Activated CD4-positive, CD25-positive, alpha-beta regulatory T cell treated with anti-CD3 and anti-CD28 coated beads, Interleukin-2, amount 50 U/mL, for 72 hours (primary cell): ENCODE measurements at regions not wholly inside any gene's neighbourhood (a gene's known extent, or its start where the extent isn't known, plus 50 kb on each side); places are given as distances from the start of the nearest gene placed in this dataset.
"Not testable (repeated sequence)": the region's sequence is repeated elsewhere in the genome, so short reads cannot be mapped to it uniquely, and the experiment has no call there.

ENCODE experiments used
- DNase-seq: peaks from one replicate; pipeline ENCODE4 v3.0.0; 2021

DNA sequence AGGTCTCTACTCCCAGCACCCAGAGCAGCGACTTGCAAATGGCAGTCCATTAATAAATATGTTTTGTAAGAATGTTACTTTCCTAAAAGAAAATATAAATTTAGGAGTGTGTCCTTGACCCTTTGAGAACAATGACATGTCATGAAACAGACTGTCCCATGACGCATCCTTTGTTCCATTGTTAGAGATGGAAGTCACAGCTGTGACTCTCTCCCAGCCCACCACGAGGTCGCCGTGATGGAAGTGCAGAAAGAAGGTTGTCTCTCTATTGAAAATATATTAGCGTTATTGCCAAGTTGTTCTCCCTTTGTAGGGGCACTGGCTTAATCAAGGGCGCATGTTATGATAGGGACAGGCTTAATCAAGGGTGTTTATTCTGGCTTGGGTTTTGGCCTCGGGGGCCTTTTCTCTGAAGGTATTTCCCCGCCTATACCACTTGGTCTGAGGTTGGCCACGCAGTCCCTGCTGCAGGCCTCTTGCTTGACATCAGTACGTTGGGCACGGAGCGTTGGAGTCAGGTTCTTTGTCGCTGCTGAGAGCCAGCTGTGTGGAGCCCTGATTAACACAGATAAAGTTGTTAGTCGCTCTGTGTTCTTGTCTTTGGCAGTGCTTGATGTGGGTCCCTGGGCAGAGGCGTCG lies 126.7 kb upstream of the ZNF536 start:
- DNase-seq: no peak

DNA sequence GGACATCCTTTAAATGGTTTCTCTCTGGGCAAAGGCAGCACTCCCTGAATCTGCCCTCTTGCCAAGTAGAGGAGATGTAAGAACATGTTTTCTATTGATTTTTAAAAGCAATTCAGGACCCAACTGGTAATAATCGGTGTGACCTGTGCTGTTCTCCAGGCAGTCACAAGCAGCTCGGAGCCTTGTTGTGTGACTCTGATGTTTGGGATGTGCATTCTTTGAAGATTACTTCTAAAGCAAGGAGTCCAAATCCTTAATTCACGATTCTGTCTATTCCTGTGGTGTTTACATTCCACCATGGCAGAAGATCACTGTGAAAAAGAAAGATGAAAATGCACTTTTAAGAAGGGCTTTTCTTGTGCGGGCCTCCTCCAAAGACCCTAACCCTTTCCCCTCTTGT lies 122.3 kb upstream of the ZNF536 start:
- no peak for DNase-seq

DNA sequence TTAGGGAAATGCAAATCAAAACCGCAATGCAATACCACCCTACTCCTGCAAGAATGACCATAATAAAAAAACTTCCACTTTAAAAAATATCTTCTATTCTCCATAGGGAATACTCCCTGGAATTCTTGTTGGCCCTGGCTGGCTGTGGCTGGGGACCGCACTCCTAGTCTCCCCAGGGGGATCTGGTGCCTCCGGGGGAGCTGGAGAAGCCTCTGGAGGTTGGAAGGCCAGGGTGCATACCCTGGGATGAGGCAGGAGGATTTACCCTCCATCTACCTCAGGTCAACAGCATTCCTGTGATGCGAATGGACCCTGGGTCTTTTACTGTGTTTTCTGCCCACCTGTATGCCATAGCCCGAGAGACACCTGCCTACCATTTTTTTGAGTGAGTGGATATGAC lies 120.0 kb upstream of the ZNF536 start:
- no peak for DNase-seq

DNA sequence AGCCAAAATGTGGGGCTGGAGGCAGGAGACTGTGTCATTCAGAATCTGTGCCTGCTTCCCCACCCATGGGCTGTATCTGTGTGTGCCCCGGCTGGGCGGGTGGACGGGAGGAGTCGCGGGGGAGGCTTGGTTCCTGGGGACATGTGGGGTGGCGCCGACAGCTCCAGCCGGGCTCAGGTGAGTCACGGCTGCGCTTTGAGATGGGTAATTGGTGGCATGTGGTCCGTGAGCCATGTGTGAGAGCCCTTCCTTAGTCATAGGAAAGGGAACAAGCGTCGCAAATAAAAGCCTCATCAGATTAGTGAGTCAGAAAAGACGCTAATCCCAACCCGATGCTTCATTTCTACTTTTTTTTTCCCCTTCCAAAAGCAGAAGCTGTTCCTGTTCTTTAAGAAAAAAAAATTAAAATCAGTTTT lies 118.6 kb upstream of the ZNF536 start:
- DNase-seq: no peak

DNA sequence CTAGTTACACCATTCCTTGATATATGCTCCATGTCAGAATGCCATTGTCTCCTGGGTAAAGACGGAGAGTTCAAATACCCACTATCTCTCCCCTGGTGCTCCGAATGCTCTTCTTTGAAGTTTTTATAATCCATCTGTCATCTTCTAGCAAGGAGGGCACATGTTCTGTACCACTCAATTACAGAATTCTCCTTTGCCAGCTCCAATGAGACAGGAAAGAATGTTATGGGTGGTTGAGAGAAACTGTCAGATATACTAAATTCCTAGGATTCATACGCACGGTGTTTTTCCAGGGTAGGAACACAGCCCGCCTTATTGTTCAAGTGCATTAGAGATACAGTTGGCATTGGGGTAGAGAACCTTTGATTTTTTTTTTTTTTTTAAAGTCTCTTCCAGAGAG lies 118.0 kb upstream of the ZNF536 start:
- DNase-seq: no peak

DNA sequence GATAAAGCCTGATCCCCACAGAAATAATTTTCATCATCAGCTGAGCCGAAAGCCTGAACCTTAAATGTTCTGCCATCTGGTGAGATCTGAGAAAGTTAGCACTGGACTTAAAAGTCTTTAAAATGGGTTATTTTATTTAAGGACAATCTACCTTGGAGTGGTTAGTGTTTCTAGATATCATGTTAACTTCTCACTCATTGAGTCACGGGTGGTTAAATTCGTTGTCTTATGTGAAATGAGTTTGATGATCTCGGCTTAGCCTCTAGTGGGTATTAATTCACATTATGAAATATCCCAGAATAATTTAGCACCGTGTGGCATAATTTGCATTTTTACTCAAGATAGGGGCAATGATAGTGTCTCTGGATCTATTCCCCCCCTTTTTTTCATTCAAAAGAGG lies 117.4 kb upstream of the ZNF536 start:
- DNase-seq: no peak

DNA sequence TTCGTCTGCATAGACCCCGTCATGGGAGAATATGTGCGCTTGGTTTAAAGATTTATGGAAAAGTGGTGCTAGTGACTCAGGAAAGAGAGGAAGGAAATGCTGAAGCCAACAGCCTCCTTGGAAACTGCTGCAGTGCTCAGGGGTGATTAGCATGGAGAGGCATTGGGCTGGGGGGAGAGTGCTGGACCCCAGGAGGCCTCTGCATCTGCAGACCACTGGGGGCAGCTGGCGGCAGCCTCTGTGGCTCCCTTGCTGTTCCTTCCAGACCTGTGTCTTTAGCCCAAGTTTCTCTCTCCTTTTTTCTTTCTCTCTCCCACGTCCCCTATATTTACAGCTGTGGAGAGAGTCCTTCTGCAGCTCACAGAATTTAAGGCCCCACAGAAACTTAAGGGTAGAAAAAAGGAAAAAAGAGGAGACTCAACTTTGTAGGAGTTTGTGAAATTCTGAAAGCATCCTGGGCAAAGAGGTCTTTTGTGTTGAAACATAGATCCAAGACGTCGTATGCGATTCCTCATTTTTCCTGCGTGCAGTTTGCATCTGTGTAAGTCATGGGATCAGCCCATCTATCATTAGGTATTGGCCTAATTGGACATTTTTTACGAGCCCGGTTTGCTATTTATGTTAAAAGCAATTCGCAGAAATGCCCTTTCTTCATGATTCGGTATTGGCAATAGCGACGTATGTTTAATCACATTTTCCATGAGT lies 116.2 kb upstream of the ZNF536 start:
- no peak for DNase-seq

DNA sequence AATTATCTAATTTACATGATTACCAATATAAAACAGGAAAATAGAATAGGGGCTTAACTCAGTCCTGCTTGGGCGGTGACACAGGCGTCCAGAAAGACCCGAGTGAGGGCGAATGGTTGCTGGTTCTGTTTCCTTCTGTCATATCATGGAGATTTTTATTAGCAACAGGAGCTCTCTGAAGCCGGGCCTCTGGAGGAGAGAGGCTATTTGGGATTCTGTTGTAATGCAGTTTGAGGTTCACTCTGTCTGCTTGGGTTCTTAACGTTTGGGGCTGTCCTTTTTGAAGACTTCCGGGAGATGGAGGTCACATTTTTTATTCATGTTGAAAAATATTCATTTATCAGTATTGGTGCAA lies 115.7 kb upstream of the ZNF536 start:
- DNase-seq: no peak

DNA sequence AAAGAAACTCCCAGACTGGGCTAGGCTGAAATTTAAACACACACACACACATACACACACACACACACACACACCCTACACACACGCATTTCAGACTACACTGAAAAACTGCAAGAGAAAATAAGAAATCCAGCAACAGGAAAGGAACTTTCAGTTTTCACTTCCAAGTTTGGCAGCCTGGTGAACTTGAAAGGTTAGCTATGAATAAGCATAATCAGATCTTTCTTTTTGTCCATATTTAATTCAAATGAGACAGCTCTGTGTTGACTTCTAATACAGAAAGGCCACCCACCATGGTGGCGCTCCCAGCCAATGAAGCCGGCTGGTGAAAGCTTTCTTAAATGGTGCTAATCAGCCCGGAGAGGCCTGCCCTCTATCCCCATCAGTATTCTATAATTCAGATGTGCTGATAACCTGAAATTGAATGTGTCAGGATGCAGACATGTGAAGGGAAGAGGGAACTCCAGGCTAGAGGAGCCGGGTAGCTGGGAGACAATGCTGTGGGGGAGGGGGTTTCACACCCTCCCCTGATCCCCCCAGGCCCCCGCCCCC lies 108.3 kb upstream of the ZNF536 start:
- DNase-seq: no peak

DNA sequence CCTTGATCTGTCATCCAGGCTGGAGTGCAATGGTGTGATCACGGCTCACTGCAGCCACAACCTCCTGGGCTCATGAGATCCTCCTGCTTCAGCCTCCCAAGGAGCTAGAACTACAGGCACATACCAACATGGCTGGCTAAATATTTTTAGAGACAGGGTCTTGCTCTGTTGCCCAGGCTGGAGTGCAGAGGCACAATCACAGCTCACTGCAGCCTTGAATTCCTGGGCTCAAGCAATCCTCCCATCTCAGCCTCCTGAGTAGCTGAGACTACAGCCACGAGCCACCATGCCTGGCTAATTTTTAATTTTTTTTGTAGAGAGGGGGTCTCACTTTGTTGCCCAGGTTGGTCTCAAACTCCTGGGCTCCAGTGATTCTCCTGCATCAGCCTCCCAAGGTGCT lies 106.3 kb upstream of the ZNF536 start:
- not testable (repeated sequence) for DNase-seq

DNA sequence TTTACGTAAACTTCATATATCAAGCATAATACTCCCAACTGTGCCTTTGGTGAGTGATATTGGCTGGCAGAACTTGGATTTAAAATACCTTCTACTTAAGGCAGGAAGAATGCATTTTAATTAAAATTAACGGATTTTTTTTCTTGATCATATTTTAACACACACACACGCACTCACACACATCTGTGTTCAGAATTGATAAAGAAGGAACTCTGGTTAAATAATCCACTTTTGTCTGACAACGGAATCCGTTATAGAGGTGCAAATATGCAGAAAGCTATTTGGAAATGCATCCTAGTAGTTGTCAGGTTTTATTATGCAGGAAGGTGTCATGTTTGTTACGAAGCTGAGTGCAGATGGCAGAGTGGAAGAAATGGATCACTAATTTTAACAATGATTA lies 105.5 kb upstream of the ZNF536 start:
- no peak for DNase-seq

DNA sequence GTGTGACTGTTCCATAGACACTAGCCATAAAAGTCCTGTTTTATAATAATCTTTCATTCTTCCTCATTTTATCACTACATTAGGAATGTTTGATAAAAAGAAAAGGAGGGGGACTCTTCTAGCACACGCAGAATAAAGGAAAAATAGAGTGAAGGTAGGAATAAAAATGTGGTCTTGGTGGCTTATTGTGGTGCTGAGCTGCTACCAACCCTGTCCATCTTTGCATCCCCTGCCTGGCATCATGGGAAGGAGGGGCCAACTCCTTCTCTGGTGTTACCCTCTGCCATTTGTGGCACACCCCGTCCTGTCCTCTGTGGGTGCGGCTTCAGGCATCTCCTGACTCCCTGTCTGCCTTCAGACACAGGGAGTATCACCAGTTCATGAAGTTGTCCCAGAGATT lies 104.9 kb upstream of the ZNF536 start:
- no peak for DNase-seq

DNA sequence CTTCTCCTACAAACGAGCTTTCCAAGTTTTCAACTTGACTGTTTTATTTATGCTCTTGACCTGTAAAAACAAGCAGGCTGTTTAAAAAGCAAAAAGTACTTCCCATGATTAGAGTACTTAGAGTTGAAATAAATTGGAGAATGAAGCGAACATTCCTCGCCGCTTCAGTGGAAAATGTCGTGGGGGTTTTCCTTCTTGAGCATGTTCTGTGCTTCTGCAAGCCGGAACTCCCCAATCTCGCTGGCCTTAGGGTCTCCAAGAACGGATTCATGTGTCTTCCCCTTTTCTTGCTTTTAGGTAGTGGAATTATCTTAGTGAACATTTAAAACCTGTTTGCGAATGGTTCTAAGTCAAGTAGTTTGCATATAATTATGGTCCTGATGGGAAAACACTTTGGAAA lies 103.6 kb upstream of the ZNF536 start:
- DNase-seq: no peak

DNA sequence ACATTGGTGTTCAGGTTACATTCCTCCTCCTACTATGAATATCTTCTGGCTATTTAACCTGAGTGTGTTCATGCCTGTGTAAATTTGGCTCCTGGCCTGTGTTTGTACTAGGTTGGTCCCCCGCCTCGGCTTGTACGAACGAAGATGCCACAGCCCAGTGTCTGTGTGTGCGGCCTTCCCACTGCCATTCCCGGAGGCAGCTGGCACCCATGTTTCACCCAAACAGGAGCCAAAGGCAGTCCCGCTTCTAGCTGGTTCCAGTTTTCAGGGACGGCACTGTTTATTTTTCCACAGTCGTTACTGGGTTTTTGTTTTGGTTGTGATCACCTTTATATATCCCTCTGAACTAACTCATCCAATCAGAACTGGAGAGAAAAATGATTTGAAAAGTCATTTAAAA lies 102.5 kb upstream of the ZNF536 start:
- no peak for DNase-seq

DNA sequence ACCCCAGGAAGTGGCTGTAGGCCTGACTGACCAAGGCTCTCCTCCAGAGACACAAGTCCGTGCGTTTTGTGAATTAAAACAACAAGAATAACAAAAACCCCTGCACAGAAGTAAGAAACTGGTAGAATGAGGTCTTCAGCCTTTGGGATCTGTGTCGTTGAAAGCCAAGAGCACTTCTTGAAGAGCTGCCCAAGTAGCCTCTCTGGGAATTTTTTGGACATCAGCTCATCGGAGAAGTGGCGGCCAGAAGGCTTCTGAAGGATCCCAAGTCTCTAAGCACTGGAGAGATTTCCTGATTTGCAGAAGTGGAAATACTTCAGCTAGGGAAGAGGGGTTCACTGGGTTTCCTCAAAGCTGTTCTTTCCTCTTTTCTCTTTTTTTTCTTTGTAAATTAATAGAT lies 100.4 kb upstream of the ZNF536 start:
- no peak for DNase-seq

DNA sequence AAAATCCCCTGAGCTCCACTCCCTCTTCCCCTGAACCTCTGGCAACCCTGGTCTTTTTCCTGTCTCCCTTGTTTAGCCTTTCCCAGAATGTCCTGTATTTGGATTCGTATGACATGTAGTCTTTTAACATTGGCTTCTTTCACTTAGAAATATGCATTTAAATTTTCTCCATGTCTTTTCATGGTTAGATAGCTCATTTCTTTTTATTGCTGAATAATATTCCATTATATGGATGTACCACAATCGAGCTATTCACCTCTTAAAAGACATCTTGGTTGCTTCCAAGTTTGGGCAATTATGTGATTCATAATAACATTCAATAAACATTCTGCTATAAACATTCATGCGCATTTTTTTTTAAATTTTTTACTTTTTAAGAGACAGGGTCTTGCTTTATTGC lies 99.6 kb upstream of the ZNF536 start:
- no peak for DNase-seq

DNA sequence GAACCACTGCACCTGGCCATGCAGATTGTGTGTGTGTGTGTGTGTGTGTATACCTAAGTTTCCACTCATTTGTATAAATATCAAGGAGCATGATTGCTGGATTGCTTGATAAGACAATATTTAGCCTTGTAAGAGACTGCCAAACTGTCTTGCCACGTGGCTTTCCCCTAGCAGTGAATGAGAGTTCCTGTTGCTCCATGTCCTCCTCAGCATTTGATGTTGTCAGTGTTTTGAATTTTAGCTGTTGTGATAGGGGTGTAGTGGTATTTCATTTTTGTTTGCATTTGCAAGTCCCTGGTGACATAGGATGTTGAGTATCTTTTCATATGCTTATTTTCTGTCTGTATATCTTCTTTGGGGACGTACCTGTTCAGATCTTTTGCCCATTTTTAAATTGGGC lies 99.0 kb upstream of the ZNF536 start:
- no peak for DNase-seq

DNA sequence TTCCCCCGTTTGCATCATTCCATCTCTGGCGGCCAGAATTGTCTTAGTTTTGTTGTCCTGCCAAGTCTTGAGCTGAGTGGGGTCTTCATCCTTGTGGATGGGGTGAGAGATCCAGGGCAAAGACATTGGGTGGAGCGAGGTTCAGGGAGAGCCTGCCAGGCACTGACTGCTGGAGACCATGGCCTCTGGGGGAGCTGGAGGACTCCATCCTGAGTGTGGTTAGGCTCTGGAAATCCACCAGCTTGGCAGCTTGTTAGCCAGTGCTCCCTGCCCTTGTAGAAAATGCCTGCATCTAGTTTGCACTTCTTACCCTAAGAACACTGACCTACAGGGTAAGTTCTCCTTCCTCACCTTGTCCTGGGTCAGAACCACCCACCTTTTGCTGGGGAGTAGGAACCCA lies 97.2 kb upstream of the ZNF536 start:
- no peak for DNase-seq

DNA sequence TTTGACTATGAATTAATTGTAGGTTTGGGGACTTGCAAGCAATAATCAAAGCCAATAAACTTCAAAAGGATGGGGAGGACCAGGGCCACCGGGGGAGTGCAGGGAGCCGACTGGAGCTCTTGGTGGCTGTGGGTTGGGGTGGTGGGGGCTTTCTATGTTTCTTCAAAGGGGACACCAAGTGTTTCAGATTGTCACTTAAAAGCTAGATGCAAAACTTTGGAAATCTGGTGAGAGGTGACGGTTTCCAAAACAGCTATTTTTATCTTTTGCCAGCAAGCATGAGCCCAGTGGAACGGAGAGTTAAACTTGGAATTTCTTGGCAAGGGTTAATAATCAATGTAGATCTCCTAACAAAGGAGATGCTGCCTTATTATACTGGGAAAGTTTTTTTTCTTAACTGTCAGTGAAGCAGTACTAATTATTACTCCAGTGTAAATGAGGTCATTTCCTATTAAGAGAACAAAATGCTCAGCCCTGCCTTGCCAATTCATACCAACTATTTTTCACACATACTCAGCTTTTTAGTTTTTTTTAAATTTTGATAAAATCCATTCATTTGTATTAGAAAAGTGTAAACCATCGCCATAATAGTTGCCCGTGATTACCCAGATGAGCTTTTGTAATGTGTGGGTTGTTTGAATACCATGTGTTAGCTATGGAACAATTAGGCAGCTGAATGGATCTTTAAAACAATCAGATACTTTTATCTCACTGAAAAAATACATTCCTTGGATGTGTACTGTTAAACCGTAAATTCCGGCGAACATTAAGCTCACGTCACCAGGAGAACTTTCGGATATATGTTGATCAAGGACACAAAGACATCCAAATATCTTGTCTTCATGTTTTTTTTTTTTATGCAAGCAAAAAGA lies 95.9 kb upstream of the ZNF536 start:
- DNase-seq: no peak

DNA sequence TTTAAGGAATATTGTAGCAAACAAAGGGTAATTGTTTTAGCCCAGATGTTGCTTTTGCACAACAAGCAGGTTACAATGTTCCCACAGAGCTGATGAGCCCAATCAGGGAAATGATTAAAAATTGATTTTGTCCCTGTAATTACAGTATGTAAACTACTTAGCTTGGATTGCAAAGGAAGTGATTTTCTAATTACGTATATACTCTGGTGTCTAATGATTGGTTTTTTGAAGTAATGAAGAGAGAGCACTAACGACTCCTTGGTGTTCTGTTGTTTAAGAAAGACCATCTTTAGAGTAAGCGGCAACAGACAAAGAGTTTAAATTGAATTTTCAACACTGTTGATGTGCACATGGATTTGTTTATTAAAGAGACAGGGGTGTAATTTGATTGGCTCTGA lies 95.3 kb upstream of the ZNF536 start:
- no peak for DNase-seq

DNA sequence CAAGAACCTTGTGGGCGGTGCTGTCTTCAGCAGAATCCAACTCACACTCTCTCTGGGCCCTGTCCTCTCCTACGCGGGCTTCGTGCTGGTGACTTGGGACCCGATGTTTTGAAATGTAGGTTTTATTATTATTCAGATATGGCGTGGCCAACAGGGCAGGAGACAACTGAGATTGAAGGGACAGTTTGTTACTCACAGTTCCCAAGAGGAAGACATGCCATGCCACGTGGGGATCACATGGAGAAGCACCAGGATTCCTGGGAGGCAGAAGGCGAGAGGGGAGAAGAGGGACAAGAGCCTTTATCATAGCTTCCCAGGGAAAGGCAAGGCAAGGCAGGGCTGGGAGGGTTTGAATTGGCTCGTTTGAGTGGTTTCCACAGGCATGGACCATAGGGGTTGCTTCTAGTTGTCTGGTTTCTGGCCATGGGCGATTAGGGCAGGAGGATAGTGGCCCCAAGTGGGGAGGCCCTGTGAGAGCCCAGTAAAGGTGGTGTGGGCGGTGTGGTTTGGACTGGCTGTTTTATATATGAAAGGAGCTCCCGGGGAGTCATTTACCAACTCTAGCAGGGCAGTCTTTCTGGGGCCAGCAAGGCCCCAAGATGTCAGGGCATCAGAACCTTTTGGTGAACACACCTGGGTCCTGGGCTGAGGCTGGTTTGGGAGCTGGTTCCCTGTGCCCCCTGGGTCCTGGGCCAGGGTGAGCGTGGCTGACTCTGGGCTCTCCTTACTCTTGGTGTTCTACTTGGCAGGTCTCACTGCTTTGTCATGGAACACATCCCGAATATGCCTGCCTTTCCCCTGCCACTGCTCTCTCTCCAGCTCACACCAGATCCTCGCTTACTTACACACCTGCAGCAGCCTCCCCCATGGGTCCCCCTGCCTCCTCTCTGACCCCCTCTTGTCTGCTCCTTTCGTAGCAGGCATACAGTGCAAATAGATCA lies 94.0 kb upstream of the ZNF536 start:
- DNase-seq: no peak

DNA sequence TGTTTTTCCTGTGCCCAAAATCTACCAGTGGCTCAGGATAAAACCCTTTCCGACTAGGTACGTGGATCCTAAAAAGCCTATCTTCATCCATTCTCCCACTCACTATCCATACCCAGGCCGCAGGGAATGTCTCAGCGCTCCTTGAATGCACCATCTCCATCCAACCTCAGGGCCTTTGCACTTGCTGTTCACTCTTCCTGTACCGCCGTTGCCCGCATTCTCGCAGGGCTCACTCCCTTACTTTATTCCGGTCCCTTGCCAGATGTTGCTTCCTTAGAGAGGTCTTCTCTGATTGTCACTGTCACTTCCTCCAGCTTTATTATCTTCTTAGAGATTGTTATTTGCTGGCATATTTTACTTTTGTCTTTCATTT lies 93.3 kb upstream of the ZNF536 start:
- DNase-seq: no peak

DNA sequence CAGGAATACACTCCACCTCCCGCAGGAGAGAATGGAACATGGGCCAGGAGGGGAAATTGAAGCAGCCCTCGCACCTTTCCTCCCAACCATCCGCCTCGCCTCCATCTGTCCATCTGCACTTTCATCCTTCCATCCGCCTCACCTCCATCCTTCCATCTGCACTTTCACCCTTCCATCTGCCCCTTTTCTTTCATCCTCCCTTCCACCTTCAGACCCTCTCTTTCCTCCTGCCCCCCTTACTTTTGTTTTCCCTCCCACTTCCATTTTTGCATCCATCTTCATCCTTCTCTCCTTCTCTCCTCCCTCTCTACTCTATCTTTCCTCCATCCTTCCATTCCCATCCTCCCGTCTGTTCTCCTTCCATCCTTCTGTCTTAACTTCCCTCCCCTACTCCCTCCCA lies 92.2 kb upstream of the ZNF536 start:
- no peak for DNase-seq
